A549 (cell line): ENCODE measurements at regions not wholly inside any gene's neighbourhood (a gene's known extent, or its start where the extent isn't known, plus 50 kb on each side); places are given as distances from the start of the nearest gene placed in this dataset.

ENCODE experiments used
- ATAC-seq, 2 experiments: fragments of 200-7000 bp in 1 of 2; fragments of >200 bp in 1 of 2; cut with Nextera tagmentation in 1 of 2; cut with Tn5 transposase in 1 of 2; 3 replicates each; pipeline versions ENCODE4 v1.8.0 to v1.9.1; 2018 to 2020; ENCODE audit warnings: mild to moderate bottlenecking in 1 of 2, moderate library complexity in 1 of 2
- CTCF ChIA-PET: fragments of 300-600 bp; sonication (Branson Sonifier 250); formaldehyde crosslinking; extraction: SDS; loops from one replicate; lab custom pipeline; 2021; ENCODE audit warnings: antibody characterized with exemption, inconsistent platforms; lab: Yijun Ruan, JAX
- POLR2A ChIA-PET: fragments of 350-600 bp; formaldehyde crosslinking; extraction: SDS; loops from one replicate; lab custom pipeline; 2021; ENCODE audit warnings: antibody characterized with exemption, inconsistent platforms; lab: Yijun Ruan, JAX
- DNase-seq, 2 experiments: peaks; one replicate each; pipeline versions ENCODE4 v3.0.0 to v3.0.0-alpha.2; 2011 to 2016; ENCODE audit warnings: low read depth in 1 of 2, low spot score in 1 of 2
- FAIRE-seq: peaks from 2 replicates; lab custom pipeline; 2011; peaks lifted over from hg19 to GRCh38; lab: Jason Lieb, UNC
- H3K27ac ChIP-seq, 2 experiments: fragments of >200 bp; sonication (Bioruptor Twin); formaldehyde crosslinking; 3 replicates each; pipeline ENCODE4 v1.5.1; 2016 to 2017
- H3K4me1 ChIP-seq: fragments of >200 bp; sonication (Bioruptor Twin); formaldehyde crosslinking; 3 replicates; pipeline ENCODE4 v1.6.1; 2016
- H3K4me2 ChIP-seq: fragments of >200 bp; sonication (Bioruptor Twin); formaldehyde crosslinking; 3 replicates; pipeline ENCODE4 v1.6.1; 2016
- H3K4me3 ChIP-seq: fragments of >200 bp; sonication (Bioruptor Twin); formaldehyde crosslinking; 3 replicates; pipeline ENCODE4 v1.5.1; 2016
- H3K9me3 ChIP-seq: fragments of >200 bp; sonication (Bioruptor Twin); formaldehyde crosslinking; 3 replicates; pipeline ENCODE4 v1.6.1; 2016
- ATOH8 ChIP-seq: fragments of 250-450 bp; sonication (Bioruptor Pico); IDR thresholded peaks from 2 replicates; pipeline ENCODE4 v1.5.0; 2020; ENCODE audit warnings: low read depth, mild to moderate bottlenecking, moderate library complexity
- BCL3 ChIP-seq: fragments of >200 bp; sonication (Bioruptor Twin); formaldehyde crosslinking; IDR thresholded peaks from 3 replicates; pipeline ENCODE4 v1.6.1; 2016
- CBX2 ChIP-seq: fragments of 200-600 bp; sonication (generic); IDR thresholded peaks from 2 replicates; pipeline ENCODE4 v1.6.1; 2016; ENCODE audit warnings: low read depth, mild to moderate bottlenecking, borderline replicate concordance
- CBX8 ChIP-seq: fragments of 200-600 bp; sonication (generic); IDR thresholded peaks from 2 replicates; pipeline ENCODE4 v1.6.1; 2016
- CHD2 ChIP-seq: fragments of 150-350 bp; IDR thresholded peaks from 2 replicates; pipeline ENCODE4 v1.6.1; 2014; ENCODE audit warnings: low read length; ENCODE audit not compliant: partially characterized antibody
- E2F6 ChIP-seq: IDR thresholded peaks from 2 replicates; pipeline ENCODE4 v1.6.1; 2012; ENCODE audit warnings: low read depth, borderline replicate concordance
- EHF ChIP-seq: fragments of 250-450 bp; sonication (Bioruptor Pico); IDR thresholded peaks from 2 replicates; pipeline ENCODE4 v1.5.0; 2020; ENCODE audit warnings: mild to moderate bottlenecking
- EHMT2 ChIP-seq: fragments of 200-600 bp; sonication (generic); IDR thresholded peaks from 2 replicates; pipeline ENCODE4 v1.6.1; 2016; ENCODE audit warnings: antibody characterized with exemption, low read depth, mild to moderate bottlenecking, moderate library complexity
- ESRRA ChIP-seq: fragments of 150-350 bp; IDR thresholded peaks from 2 replicates; pipeline ENCODE4 v1.6.1; 2014; ENCODE audit warnings: mild to moderate bottlenecking, low read length, borderline replicate concordance
- FOXS1 ChIP-seq: fragments of 250-450 bp; sonication (Bioruptor Pico); IDR thresholded peaks from 2 replicates; pipeline ENCODE4 v1.5.0; 2020; ENCODE audit warnings: mild to moderate bottlenecking, moderate library complexity
- HOXB5 ChIP-seq: fragments of 250-450 bp; sonication (Bioruptor Pico); IDR thresholded peaks from 2 replicates; pipeline ENCODE4 v1.5.0; 2020; ENCODE audit warnings: mild to moderate bottlenecking, moderate library complexity
- JUNB ChIP-seq: fragments of >200 bp; sonication (Bioruptor Twin); formaldehyde crosslinking; IDR thresholded peaks from 2 replicates; pipeline ENCODE4 v1.6.1; 2016
- KDM1A ChIP-seq: fragments of 200-600 bp; sonication (generic); IDR thresholded peaks from 2 replicates; pipeline ENCODE4 v1.6.1; 2016; ENCODE audit warnings: low read depth, mild to moderate bottlenecking
- KDM5A ChIP-seq: fragments of 200-600 bp; sonication (generic); IDR thresholded peaks from 2 replicates; pipeline ENCODE4 v1.6.1; 2016; ENCODE audit warnings: antibody characterized with exemption, mild to moderate bottlenecking
- NR3C1 ChIP-seq: fragments of >200 bp; sonication (Bioruptor Twin); formaldehyde crosslinking; IDR thresholded peaks from 3 replicates; pipeline ENCODE4 v1.6.1; 2017
- POLR2AphosphoS2 ChIP-seq: conservative IDR thresholded peaks from 2 replicates; pipeline ENCODE4 v1.6.1; 2012; ENCODE audit warnings: low read length, improper control_type of control experiment, inconsistent platforms
- RAD21 ChIP-seq, 2 experiments: fragments of >200 bp in 1 of 2; sonication (Bioruptor Twin) in 1 of 2; formaldehyde crosslinking in 1 of 2; IDR thresholded peaks in 1 of 2; conservative IDR thresholded peaks in 1 of 2; 2 replicates in 1 of 2; 3 replicates in 1 of 2; pipeline ENCODE4 v1.6.1; 2012 to 2018; ENCODE audit warnings: inconsistent platforms in 1 of 2
- RFX5 ChIP-seq: fragments of 450-650 bp; IDR thresholded peaks from 2 replicates; pipeline ENCODE4 v1.7.1; 2014; ENCODE audit warnings: antibody characterized with exemption, mild to moderate bottlenecking, moderate library complexity
- RNF2 ChIP-seq: fragments of 200-600 bp; sonication (generic); IDR thresholded peaks from 2 replicates; pipeline ENCODE4 v1.6.1; 2016; ENCODE audit warnings: low read depth, mild to moderate bottlenecking, antibody characterized with exemption, moderate library complexity, borderline replicate concordance
- SMC3 ChIP-seq: fragments of >200 bp; sonication (Bioruptor Twin); formaldehyde crosslinking; IDR thresholded peaks from 3 replicates; pipeline ENCODE4 v1.6.1; 2018; ENCODE audit warnings: inconsistent platforms
- SREBF2 ChIP-seq: fragments of 450-650 bp; IDR thresholded peaks from 2 replicates; pipeline ENCODE4 v1.6.1; 2014; ENCODE audit warnings: mild to moderate bottlenecking, moderate library complexity
- TFCP2L1 ChIP-seq: fragments of 250-450 bp; sonication (Bioruptor Pico); IDR thresholded peaks from 2 replicates; pipeline ENCODE4 v1.5.0; 2021; ENCODE audit warnings: mild to moderate bottlenecking
- ZFP36 ChIP-seq: fragments of 450-650 bp; IDR thresholded peaks from 2 replicates; pipeline ENCODE4 v1.6.1; 2014; ENCODE audit warnings: borderline replicate concordance; ENCODE audit not compliant: partially characterized antibody
- WGBS: methylation state at CpG from one replicate; pipeline ENCODE4 v1.1.6; 2017; ENCODE audit errors: missing lambda C conversion rate; 5-methylcytosine and 5-hydroxymethylcytosine counted together
- TF ChIP-seq, protein P1 (sequence below): fragments of >200 bp; sonication (Bioruptor Twin); formaldehyde crosslinking; IDR thresholded peaks from 3 replicates; pipeline ENCODE4 v1.5.1; 2016

DNA sequence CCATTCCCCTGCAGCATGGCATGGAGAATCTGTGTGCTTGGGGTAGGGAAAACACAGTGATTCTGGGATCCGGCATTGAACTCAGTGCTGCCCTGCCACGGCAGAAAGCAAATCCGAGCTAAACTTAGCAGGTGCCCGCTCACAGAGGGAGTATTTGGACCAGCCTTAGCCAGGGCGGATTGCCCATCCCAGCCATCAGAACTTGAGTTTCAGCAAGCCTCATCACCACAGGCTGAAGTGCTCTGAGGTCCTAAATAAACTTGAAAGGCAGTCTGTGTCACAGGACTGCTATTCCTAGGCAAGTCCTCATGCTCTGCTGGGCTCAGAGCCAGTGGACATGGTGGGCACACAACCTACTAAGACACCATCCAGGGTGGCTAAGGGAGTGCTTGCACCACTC lies 86.2 kb upstream of the YPEL5 start:
- no peak overlapping the region for H3K27ac ChIP-seq
- no peak overlapping the region for H3K4me2 ChIP-seq
- no peaks in the 10 kb centered on the region for H3K4me1 ChIP-seq
- DNase-seq (no peak), ATAC-seq (no peak), FAIRE-seq (no peak)
- CTCF ChIA-PET = no interaction called here
- TF ChIP-seq HOXB5 (CRISPR knock-in tag) (no peak), RNF2 (no peak), CBX2 (no peak)
- H3K9me3 ChIP-seq = peaks cover 12% of the 10 kb centered on the region; the same call in 1 of the 3 replicates
- H3K4me3 ChIP-seq = no peak overlapping the region
- WGBS = 16% methylated on average over 5 of the region's 5 CpGs
- POLR2A ChIA-PET = no interaction called here

GRCh38 chr2:30068067-30068466 lies 78.7 kb upstream of the YPEL5 start:
- no peak for DNase-seq
- ChIA-PET POLR2A (no interaction called here), CTCF (interaction anchor here (1.4 kb wide), 1 partner anchor 47 kb away, joined by 3 read pairs; no protein-coding TSS in a partner anchor)
- TF ChIP-seq CBX8 = no peak
- no peak for TF ChIP-seq RFX5
- TF ChIP-seq NR3C1 = no peak
- TF ChIP-seq BCL3 = no peak
- TF ChIP-seq POLR2AphosphoS2 = no peak
- TF ChIP-seq CHD2 = no peak
- no peak for TF ChIP-seq KDM1A
- TF ChIP-seq E2F6 = no peak
- TF ChIP-seq RAD21 (conservative IDR thresholded peaks at IDR 0.05 in 1 of 2, IDR thresholded peaks at IDR 0.05 in 1 of 2) = no peak
- no peak for TF ChIP-seq EHF (CRISPR knock-in tag)
- no peak for TF ChIP-seq SREBF2
- no peak for TF ChIP-seq JUNB
- TF ChIP-seq ATOH8 = no peak
- TF ChIP-seq RNF2 = no peak
- no peak for TF ChIP-seq KDM5A
- TF ChIP-seq ZFP36 = no peak
- no peak for TF ChIP-seq ESRRA
- no peak for TF ChIP-seq FOXS1 (CRISPR knock-in tag)
- TF ChIP-seq TFCP2L1 (CRISPR knock-in tag) = no peak
- ATAC-seq = no peak
- no peak overlapping the region for H3K4me2 ChIP-seq
- no peaks in the 10 kb centered on the region for H3K4me1 ChIP-seq
- peaks cover 26% of the 10 kb centered on the region; the same call in 2 of the 3 replicates for H3K9me3 ChIP-seq
- H3K4me3 ChIP-seq = no peak overlapping the region
- H3K27ac ChIP-seq = no peak overlapping the region
- no peak for FAIRE-seq

GRCh38 chr2:30072250-30072842 lies 74.5 kb upstream of the YPEL5 start:
- ChIA-PET CTCF (interaction anchor here (0.6 to 3.3 kb wide), 22 partner anchors 9 to 1249 kb away, joined by 3 to 33 read pairs (median 4); no protein-coding TSS in a partner anchor), POLR2A (no interaction called here)
- peak; percentile 58 to 74 for DNase-seq
- Histone ChIP-seq H3K4me2 (no peak overlapping the region), H3K9me3 (no peaks in the 10 kb centered on the region), H3K4me3 (no peak overlapping the region), H3K27ac (no peak overlapping the region), H3K4me1 (no peaks in the 10 kb centered on the region)
- WGBS = 20% methylated on average over 10 of the region's 10 CpGs
- FAIRE-seq = no peak
- TF ChIP-seq, protein P1, sequence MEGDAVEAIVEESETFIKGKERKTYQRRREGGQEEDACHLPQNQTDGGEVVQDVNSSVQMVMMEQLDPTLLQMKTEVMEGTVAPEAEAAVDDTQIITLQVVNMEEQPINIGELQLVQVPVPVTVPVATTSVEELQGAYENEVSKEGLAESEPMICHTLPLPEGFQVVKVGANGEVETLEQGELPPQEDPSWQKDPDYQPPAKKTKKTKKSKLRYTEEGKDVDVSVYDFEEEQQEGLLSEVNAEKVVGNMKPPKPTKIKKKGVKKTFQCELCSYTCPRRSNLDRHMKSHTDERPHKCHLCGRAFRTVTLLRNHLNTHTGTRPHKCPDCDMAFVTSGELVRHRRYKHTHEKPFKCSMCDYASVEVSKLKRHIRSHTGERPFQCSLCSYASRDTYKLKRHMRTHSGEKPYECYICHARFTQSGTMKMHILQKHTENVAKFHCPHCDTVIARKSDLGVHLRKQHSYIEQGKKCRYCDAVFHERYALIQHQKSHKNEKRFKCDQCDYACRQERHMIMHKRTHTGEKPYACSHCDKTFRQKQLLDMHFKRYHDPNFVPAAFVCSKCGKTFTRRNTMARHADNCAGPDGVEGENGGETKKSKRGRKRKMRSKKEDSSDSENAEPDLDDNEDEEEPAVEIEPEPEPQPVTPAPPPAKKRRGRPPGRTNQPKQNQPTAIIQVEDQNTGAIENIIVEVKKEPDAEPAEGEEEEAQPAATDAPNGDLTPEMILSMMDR = peak; percentile 73
- TF ChIP-seq EHMT2 = no peak
- peak; percentile 78 to 86 for TF ChIP-seq RAD21 (conservative IDR thresholded peaks at IDR 0.05 in 1 of 2, IDR thresholded peaks at IDR 0.05 in 1 of 2)
- TF ChIP-seq SMC3 = peak; percentile 56
- TF ChIP-seq, all 56 proteins: peak for 3
- peak; percentile 97 to 99 for ATAC-seq
